ENCODE measurements at regions not wholly inside any gene's neighbourhood (a gene's known extent, or its start where the extent isn't known, plus 50 kb on each side); places are given as distances from the start of the nearest gene placed in this dataset.
A peak's percentile ranks its signal among the peaks of the same experiment; 100 is the strongest.
"Not testable (repeated sequence)": the region's sequence is repeated elsewhere in the genome, so short reads cannot be mapped to it uniquely, and the experiment has no call there.

DNA sequence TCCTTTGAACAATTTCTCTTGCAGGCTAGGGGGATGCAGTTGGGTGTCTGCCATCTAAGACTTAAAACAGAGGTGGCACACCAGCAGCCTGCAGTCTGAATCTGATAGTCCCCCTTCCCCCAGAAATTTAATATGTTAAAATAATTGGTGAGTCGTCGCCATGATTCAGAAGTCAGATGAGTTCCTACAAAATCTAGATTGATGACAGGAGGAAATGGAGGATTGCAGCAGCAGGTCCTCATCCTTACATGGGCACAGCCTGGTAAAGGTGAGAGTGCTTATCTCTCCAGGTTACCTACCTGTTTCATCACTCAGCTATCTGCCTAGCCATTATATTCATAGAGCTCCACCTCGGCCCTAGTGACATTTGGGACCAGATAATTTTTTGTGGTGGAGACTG, 112.3 kb downstream of the PCSK1 start:
- DNase-seq (ENCODE audit: low read depth in 2 of 2), result no peak

DNA sequence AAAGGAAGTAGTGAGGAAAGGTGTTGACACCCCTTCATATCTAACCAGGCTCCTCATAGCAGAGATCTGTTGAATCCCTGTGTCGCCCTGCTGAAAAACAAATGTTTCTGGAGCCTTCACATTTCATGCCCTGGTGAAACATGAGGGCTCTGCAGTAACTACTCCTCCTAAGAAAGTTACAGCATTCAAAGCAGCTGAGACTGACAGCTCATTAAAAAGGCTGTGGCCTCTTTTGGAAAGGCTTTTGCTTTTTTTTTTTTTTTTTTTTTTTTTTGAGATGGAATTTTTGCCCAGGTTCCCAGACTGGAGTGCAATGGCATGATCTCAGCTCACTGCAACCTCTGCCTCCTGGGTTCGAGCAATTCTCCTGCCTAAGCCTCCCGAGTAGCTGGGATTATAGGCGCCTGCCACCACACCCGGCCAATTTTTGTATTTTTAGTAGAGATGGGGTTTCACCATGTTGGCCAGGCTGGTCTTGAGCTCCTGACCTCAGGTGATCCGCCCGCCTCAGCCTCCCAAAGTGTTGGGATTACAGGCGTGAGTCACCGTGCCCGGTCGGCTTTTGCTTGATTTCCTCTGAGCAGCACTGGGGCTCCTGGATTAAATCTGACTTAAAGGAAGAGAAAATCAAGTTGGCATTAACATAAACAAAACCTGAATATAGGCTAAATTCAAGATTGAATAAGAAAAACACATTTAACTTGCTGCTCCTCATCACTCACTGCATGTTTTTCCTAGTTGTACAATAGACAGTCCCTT, 112.9 kb downstream of the PCSK1 start:
- not testable (repeated sequence) for DNase-seq (ENCODE audit: low read depth in 2 of 2)

DNA sequence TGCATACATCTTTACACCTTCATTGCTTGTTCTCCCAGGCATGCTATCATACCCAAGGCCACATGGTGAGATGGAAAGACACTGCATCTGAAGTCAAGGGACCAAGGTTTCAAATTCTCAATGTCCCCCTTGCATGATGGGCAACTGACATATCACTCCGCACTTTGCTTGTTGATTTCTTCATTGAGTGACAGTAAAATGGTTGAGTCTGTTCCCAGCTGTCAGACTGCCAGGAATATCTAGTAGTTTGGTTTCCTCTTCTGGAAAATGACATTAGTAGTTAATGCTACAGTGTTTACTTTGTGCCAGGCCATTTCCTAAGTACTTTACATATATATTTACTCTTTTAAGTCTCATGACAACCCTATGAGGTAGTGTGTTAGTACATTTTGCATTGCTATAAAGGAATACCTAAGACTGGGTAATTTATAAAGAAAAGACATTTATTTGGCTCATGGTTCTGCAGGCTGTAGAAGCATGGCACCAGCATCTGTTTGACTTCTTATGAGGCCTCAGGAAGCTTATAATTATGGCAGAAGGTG, 114.4 kb downstream of the PCSK1 start:
- peak in 1 of 2 donors; percentile 40 for DNase-seq (ENCODE audit: low read depth in 2 of 2)

- DNase-seq (ENCODE audit: low read depth in 2 of 2), result no peak
Measured at GRCh38 chr5:96317945-96318344, 115.1 kb downstream of the PCSK1 start.

DNA sequence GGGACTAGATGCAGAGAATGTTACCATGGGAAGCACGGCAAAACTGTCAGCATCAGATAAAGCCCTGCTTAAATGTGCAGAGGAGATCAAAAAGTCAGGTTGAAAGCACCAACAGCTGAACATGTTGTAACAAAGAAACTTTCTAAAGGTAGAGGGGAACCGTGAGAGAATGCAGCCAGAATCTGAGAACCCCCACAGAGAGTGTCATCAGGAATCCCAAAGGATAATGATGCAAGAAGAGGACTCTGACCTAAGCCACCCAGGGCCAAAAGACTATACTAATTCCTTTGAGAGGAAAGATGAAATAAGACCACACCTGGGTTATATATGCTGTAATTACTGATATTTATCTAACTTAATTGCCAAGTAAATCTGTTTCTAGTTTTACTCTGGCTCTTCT, 116.6 kb downstream of the PCSK1 start:
- no peak for DNase-seq (ENCODE audit: low read depth in 2 of 2)

GRCh38 chr5:96316017-96316416, 117.0 kb downstream of the PCSK1 start:
- no peak for DNase-seq (ENCODE audit: low read depth in 2 of 2)

DNA sequence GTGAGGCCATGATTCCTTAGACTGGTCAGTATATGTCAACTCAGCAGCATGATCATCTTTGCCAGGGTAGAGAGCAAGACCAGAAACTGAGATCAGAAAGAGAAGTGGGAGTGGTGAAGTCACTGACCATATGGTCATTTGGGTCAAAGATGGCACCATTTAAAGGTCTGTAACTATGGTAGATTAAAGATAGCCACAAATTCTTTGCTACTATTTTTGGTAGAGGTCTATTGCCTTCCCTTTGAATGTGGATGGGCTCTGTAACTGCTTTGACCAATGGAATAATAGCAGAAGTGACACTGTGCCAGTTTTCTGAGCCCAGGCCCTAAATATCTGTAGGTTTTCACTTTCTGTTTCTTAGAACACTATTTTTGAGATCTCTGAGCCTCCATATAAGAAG, 117.6 kb downstream of the PCSK1 start:
- no peak for DNase-seq (ENCODE audit: low read depth in 2 of 2)

DNA sequence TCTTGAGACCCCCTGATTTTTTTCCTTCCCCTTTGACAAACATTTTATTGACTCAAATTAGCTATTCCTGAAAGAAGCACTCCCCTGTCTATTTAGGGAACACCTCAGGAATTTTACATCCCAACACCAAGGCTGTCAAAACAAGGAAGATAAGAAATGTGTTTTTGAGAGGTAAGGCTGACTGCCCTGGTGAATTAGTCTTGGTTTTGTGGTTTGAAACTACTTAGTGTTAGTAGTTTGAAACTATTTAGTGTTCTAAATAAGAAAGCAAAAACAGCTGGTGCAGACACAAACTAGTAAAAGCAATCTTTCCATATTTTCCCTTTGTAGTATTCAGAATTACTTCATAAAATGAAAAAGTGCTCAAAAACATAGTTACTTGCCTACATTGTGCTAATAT, 120.7 kb downstream of the PCSK1 start:
- DNase-seq (ENCODE audit: low read depth in 2 of 2), result no peak

DNA sequence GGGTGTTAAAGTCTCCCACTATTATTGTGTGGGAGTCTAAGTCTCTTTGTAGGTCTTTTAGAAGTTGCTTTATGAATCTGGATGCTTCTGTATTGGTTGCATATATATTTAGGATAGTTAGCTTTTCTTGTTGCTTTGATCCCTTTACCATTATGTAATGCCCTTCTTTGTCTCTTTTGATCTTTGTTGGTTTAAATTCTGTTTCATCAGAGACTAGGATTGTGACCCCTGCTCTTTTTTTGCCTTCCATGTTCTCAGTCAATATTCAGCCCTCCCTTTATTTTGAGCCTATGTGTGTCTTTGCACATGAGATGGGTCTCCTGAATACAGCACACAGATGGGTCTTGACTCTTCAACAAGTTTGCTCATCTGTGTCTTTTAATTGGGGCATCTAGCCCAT, 126.0 kb downstream of the PCSK1 start:
- not testable (repeated sequence) for DNase-seq (ENCODE audit: low read depth in 2 of 2)

- DNase-seq (ENCODE audit: low read depth in 2 of 2), result no peak
Measured at GRCh38 chr5:96302174-96302738, 130.8 kb downstream of the PCSK1 start.

DNA sequence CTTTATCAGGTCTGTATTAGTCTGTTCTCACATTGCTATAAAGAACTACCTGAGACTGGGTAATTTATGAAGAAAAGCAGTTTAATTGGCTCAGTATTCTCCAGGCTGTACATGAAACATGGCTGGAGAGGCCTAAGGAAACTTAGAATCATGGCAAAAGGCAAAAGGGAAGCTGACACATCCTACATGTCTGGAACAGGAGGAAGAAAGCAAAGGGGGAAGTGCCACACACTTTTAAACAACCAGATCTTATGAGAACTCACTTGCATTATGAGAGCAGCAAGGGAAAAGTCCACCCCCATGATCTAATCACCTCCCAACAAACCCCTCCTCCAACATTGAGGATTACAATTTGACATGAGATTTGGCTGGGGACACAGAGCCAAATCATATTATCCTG, 132.1 kb downstream of the PCSK1 start:
- DNase-seq (ENCODE audit: low read depth in 2 of 2), result peak in 1 of 2 donors; percentile 29

- DNase-seq (ENCODE audit: low read depth in 2 of 2), result no peak
Measured at GRCh38 chr5:96297867-96298266, 135.2 kb downstream of the PCSK1 start.

DNA sequence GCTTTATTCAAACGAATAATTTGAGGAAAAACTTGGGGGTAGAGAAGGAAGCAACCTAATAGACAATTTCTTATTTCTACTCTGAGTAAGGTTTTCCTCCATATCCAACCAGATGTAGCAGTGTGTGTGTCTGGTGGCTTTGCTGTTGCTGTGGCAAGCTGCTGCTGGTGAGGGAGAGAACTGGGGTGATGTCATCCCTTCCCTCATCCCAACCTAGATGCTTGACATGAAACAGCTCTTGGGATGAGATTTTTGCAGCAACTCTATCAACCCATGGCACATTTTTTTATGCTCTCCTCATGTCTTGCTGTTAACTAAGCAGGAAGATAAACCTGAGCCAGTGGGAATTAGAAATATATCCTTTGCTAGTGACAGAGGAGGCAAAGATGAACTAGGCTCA, 135.8 kb downstream of the PCSK1 start:
- no peak for DNase-seq (ENCODE audit: low read depth in 2 of 2)

GRCh38 chr5:96294884-96295202, 138.2 kb downstream of the PCSK1 start:
- DNase-seq (ENCODE audit: low read depth in 2 of 2), result peak in 1 of 2 donors; percentile 22

- no peak for DNase-seq (ENCODE audit: low read depth in 2 of 2)
Measured at GRCh38 chr5:96293966-96294883, 138.8 kb downstream of the PCSK1 start.

GRCh38 chr5:96292582-96293247, 140.3 kb downstream of the PCSK1 start:
- DNase-seq (ENCODE audit: low read depth in 2 of 2), result no peak

DNA sequence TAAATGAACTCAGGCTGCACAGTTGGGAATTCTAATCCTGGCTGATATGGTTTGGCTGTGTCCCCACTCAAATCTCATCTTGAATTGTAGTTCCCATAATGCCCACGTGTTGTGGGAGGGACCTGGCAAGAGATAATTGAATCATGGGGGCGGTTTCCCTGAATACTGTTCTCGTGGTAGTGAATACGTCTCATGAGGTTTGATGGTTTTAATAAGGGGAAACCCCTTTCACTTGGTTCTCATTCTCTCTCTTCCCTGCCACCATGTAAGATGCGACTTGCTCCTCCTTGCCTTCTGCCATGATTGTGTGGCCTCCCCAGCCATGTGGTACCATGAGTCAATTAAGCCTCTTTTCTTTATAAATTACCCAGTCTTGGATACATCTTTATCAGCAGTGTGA, 143.8 kb downstream of the PCSK1 start:
- DNase-seq (ENCODE audit: low read depth in 2 of 2), result not testable (repeated sequence)

DNA sequence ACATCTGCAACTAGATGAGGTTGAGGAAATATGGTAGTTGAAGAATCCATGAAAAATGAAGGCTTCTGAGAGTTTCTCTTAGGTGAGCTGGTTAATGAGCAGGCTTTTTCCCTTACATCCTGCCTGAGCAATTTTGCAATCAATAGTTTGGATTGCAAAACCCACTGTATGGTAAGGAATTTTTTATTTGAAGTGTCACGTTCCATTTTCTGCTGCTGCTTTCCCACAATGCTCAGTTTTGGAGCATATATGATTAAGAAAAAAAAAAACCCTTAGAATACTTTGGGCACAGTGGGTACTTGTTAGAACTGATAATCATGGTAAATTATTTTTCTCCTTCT, 144.2 kb downstream of the PCSK1 start:
- DNase-seq (ENCODE audit: low read depth in 2 of 2), result no peak

GRCh38 chr5:96288166-96288844, 144.7 kb downstream of the PCSK1 start:
- no peak for DNase-seq (ENCODE audit: low read depth in 2 of 2)

DNA sequence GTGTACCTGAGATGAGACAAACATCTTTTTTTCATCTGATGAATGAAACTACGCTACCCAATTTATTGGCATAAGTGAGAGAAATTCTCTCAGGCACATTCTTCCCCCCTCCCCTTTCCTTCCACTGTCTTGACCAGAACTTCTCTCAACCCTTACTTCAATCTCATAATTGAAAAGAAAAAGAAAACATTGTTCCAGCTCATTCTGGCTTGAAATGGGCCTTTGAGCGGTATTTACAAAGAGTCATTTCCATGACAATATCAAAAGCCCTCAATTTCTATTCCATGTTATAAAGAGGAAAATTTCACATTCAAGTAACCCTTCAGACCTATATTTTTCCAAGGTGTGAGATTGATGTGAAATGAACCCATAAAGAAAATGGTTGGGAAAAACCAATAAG, 145.9 kb downstream of the PCSK1 start:
- DNase-seq (ENCODE audit: low read depth in 2 of 2), result no peak

DNA sequence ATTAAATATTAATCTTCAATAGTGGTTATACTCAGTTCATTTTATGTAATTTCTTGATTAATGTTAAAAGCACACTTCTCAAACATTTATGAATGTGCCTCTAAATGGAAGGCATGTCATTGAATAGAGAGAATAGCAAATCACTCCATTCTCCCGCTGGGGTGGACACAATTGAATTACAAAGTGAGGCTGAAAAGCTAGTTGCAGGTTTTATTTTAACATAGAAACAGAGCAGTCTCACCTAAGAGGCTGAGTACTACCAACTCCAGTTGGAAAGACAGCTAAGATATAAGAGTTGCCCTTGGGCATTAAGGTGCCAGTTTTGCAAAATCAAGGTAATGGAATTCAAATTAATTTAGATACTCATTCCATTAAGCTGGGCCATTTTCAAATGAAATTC, 147.2 kb downstream of the PCSK1 start:
- DNase-seq (ENCODE audit: low read depth in 2 of 2), result no peak
